ENCODE measurements at regions not wholly inside any gene's neighbourhood (a gene's known extent, or its start where the extent isn't known, plus 50 kb on each side); places are given as distances from the start of the nearest gene placed in this dataset.

DNA sequence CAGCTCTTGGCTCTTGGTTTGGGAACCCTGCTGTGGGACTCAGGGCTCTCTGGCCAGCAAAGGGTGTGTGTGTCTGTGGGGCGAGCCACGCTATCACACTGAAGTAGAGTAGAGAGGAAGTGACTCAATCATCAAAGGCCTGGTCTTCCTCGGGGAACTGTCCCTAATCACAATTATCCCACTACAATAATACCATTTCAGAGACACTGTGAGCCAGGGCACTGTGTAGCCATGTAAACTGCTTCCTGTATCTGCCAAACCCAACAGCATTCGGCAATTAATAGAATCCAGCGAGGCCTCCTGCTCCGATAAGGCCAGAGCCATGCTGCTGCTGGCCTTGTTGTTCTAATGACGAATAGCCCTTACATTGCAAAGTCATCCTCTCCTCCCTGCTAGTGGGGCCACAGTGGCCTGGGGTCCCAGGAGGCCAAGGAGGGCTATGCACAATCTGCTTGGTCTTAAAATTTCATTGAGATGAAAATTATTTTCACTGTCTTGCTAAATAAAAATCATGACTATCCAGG is 49.8 kb upstream of the LMO2 start (continued):
- TF ChIP-seq ZNF695 (CRISPR knock-in tag; IDR thresholded peaks at IDR 0.05) (no peak), POLR3G (IDR thresholded peaks at IDR 0.05; ENCODE audit: extremely low read depth, insufficient read length, insufficient replicate concordance) (no peak), ATF1 (CRISPR knock-in tag; IDR thresholded peaks at IDR 0.05) (no peak), ATF1 (tag; IDR thresholded peaks at IDR 0.05) (peak; percentile 81), HNRNPH1 (optimal IDR thresholded peaks at IDR 0.05; ENCODE audit: low read depth, low read length) (no peak), ATF4 (CRISPR knock-in tag; IDR thresholded peaks at IDR 0.05) (peak; percentile 60), TOE1 (IDR thresholded peaks at IDR 0.05; ENCODE audit: borderline replicate concordance) (no peak), TOE1 (CRISPR knock-in tag; IDR thresholded peaks at IDR 0.05; ENCODE audit: borderline replicate concordance, low read depth) (no peak), PHB2 (IDR thresholded peaks at IDR 0.05; ENCODE audit: low read depth) (no peak), ZBTB1 (CRISPR knock-in tag; IDR thresholded peaks at IDR 0.05; ENCODE audit: borderline replicate concordance, low read depth) (no peak), KLF16 (IDR thresholded peaks at IDR 0.05) (peak; percentile 40; the same call in 1 of the 2 replicates), NEUROD1 (IDR thresholded peaks at IDR 0.05; ENCODE audit: borderline replicate concordance, low read depth, low read length, partially characterized antibody) (peak; percentile 73), MTF1 (CRISPR knock-in tag; IDR thresholded peaks at IDR 0.05; ENCODE audit: borderline replicate concordance) (no peak), ESRRA (IDR thresholded peaks at IDR 0.05; ENCODE audit: borderline replicate concordance, low read depth) (no peak), NUFIP1 (IDR thresholded peaks at IDR 0.05; ENCODE audit: partially characterized antibody) (no peak), CREB1 (IDR thresholded peaks at IDR 0.05) (peak; percentile 52; the same call in 1 of the 2 replicates), CREB1 (CRISPR knock-in tag; IDR thresholded peaks at IDR 0.05) (peak; percentile 58; the same call in 1 of the 2 replicates), ZNF217 (CRISPR knock-in tag; IDR thresholded peaks at IDR 0.05) (no peak), ARID1B (IDR thresholded peaks at IDR 0.05) (peak; percentile 86), MAFF (IDR thresholded peaks at IDR 0.05; ENCODE audit: low read length) (peak; percentile 65; the same call in 1 of the 2 replicates), AFF1 (IDR thresholded peaks at IDR 0.05; ENCODE audit: low read depth in 1 of 2, partially characterized antibody in 2 of 2) (no peak), SRSF9 (IDR thresholded peaks at IDR 0.05; ENCODE audit: borderline replicate concordance, low read depth, low read length) (no peak), MEF2A (IDR thresholded peaks at IDR 0.05; ENCODE audit: control insufficient read depth, low read depth, low read length) (0 out of 2 replicates have a peak, but pooled peaks have one; percentile 10), CSDE1 (IDR thresholded peaks at IDR 0.05) (no peak), GATA2 (CRISPR knock-in tag; IDR thresholded peaks at IDR 0.05) (peak; percentile 63; the same call in 1 of the 2 replicates)
- TF ChIP-seq, protein P1, sequence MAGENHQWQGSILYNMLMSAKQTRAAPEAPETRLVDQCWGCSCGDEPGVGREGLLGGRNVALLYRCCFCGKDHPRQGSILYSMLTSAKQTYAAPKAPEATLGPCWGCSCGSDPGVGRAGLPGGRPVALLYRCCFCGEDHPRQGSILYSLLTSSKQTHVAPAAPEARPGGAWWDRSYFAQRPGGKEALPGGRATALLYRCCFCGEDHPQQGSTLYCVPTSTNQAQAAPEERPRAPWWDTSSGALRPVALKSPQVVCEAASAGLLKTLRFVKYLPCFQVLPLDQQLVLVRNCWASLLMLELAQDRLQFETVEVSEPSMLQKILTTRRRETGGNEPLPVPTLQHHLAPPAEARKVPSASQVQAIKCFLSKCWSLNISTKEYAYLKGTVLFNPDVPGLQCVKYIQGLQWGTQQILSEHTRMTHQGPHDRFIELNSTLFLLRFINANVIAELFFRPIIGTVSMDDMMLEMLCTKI (IDR thresholded peaks at IDR 0.05; ENCODE audit: partially characterized antibody), result no peak

Measured in K562 (cell line).